EL (cell line): ENCODE measurements at regions not wholly inside any gene's neighbourhood (a gene's known extent, or its start where the extent isn't known, plus 50 kb on each side); places are given as distances from the start of the nearest gene placed in this dataset.
"Not testable (repeated sequence)": the region's sequence is repeated elsewhere in the genome, so short reads cannot be mapped to it uniquely, and the experiment has no call there.

ENCODE experiments used
- DNase-seq: peaks from one replicate; pipeline ENCODE4 v3.0.0-alpha.2; 2016

DNA sequence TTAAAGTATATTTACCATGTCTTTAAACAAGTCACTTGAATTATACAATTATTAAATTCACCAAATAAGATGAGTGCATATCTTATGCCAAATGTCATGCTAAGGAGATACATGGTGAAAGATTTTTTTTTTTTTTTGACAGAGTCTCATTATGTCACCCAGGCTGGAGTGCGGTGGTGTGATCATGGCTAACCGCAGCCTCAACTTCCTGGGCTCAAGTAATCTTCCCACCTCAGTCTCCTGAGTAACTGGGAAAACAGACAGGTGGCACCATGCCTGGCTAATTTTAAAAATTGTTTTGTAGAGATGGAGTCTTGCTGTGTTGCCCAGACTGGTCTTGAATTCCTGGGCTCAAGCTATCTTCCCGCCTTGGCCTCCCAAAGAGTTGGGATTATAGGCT is 149.0 kb upstream of the GOT2 start:
- no peak for DNase-seq

GRCh38 chr16:58882292-58882691 is 148.2 kb upstream of the GOT2 start:
- no peak for DNase-seq

DNA sequence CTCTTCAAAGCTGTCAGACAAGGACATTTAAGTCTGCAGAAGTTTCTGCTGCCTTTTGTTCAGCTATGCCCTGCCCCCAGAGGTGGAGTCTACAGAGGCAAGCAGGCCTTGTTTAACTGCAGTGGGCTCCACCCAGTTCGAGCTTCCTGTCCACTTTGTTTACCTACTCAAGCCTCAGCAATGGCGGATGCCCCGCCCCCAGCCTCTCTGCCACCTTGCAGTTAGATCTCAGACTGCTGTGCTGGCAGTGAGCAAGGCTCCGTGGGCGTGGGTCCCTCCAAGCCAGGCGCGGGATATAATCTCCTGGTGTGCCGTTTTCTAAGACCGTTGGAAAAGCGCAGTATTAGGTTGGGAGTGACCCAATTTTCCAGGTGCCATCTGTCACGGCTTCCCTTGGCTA is 144.5 kb upstream of the GOT2 start:
- not testable (repeated sequence) for DNase-seq

DNA sequence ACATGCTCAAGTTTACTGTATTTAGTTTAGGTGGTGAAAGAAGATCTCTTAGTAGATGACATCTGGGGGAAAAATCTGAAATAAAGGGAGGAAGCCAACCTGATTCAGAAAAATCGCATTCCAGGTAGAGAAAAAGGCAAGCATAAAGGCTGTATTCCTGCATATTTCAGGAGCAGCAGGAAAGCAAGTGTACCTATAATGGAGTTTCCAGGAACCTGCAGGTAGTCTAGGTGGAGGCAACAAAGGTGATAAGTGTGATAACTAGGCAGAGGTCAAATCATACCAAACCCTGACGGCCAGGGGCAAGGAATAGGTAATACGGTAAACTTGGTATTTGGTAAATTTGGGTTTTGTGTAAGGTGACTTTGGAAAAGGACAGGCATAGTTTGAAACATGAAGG is 132.8 kb upstream of the GOT2 start:
- DNase-seq, result no peak

GRCh38 chr16:58863761-58864160 is 129.6 kb upstream of the GOT2 start:
- DNase-seq, result no peak

- DNase-seq, result no peak
These were observed 128.9 kb upstream of the GOT2 start for GRCh38 chr16:58863042-58863441.

DNA sequence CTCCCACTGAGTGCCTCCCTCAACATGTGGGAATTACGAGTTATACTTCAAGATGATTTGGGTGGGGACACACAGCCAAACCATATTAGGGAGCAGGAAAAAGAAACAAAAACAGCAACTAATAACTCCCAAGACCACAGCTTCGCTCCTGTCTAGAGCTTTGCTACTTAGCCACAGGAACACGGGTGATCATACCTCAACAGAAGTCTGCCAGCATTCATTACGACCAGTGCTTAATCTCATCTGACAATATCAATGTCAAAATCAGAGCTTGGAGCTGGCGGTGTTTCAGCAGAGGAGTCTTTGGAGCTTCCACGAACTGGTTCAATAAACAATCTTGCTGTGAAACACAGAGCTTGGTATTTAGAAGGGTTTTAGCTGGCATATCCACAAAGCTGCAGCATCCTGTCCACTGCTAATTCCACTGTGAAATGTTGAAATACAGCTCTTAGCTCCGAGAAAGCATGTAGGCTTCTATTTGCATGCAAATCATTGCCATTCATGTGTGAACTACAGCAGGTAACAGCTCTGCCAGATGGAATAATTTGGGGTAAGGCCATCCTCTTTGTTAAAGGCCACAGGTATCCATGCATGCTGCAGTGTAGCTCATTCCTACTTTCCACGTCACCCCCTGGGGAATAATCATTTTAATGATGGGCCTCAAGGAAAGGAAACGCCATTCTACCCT is 128.4 kb upstream of the GOT2 start:
- peak; percentile 9 for DNase-seq

- no peak for DNase-seq
These were observed 126.0 kb upstream of the GOT2 start for GRCh38 chr16:58859958-58860669.

DNA sequence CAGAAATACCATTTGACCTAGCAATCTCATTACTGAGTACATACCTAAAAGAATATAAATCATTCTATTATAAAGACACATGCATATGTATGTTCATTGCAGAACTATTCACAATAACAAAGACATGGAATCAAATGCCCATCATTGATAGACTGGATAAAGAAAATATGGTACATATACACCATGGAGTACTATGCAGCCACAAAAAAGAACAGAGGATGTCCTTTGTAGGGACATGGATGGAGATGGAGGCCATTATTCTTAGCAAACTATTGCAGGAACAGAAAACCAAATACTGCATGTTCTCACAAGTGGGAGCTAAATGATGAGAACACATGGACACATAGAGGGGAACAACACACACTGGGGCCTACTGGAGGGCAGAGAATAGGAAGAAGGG is 124.5 kb upstream of the GOT2 start:
- DNase-seq, result not testable (repeated sequence)

GRCh38 chr16:58855291-58855863 is 121.3 kb upstream of the GOT2 start:
- DNase-seq, result no peak

DNA sequence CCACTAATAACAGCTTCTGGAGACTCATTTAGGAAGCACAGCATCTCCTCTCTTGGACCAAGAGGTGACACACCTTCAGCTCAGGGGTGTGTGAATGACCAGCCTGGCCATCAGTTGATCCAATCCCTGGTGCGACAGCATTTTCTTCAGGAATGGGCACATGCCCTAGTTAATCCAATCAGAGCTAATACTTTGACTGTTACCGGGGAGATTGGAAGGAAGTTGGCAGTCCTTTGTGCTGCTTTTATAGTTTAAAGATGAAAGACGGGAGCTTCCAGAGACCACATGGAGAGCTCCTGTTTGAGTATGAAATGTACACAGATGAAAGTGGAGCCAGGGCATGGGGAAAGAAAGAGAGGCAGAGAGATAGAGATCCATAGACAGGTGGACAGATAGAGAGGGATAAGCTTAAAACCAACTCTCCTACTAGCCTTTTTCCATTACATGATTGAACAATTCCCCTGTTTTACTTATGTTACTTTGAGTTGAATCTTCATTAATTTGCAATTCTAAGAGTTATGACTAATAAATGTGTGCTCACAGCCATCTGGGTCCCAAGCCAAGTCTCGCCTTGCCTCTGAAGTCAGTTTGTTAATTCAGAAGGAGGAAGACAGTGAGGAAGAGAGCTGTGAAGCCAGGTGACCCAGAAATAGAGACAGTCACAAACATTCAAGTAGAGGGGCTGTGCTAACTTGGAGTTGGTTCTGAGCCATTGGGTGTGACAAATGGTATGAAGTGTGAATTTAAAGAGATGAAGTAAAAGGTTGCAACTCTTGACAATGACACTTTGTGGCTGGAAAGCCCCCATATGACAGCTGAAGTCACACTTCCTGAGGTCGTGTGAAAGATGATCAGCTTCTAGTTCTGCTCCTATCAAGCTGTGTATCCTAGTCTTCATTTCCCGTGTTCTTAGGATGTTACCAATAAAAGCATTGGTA is 120.0 kb upstream of the GOT2 start:
- DNase-seq, result no peak

DNA sequence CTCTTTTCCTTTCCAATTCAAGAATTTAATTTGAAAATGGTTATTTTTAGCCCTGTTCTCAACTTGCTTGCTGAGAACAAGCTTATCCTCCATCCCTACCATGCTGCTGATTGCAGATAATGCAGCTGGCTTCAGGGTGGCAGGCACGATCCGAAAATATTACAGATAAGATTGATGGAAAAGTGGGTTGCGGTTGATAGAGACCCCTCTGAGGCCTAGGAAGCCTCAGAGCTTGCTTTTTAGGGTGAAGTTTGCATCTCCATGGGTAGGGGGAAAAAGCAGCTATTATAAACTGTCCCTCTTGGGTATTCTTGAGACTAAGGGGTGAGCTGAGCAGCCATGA is 116.5 kb upstream of the GOT2 start:
- DNase-seq, result no peak

DNA sequence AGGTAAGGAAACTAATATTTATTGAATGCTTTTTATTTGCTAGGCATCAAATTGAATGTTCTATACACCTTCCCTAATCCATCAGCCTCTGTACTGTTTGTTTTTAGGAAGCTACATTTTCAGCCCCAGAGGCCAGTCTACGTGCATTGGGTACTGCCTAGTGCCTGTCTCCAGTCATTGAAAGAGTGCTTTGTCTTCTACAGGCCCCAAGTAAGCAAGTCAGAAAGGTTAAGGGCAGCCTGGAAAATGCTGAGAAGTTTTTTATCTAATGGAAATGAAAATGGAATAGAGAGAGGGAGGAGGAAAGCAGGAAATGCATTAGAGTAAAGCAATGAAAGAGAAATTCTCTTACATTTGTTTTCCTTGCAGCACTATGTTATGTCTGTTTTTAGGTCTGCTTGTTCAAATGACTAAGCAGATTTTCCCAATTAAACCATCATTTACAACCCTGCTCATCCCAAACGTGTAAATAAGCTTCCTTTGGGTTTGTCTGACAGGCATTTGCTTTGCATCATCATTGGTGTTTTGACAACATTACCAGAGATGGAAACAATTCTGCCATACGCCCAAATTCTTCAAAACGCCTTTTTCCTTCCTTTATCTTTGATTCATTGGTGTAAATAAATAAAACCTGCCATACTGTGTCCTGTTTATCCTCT is 116.0 kb upstream of the GOT2 start:
- no peak for DNase-seq

DNA sequence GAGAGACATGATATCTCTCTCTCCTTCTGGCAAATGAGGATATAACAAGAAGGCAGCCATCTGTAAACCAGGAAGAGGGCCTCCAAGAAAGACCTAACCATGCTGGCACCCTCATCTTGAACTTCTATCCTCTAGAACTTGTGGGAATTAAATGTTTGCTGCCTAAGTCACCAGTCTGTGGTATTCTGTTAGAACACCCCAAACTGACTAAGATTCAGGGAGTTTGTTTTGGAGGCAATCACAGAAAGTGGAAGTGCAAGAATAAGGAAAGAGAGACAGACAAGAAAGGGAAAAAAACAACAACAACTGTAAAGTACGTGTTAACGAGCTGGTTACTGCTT is 114.5 kb upstream of the GOT2 start:
- no peak for DNase-seq

- DNase-seq, result no peak
These were observed 114.0 kb upstream of the GOT2 start for GRCh38 chr16:58847902-58848661.

- not testable (repeated sequence) for DNase-seq
These were observed 112.1 kb upstream of the GOT2 start for GRCh38 chr16:58846226-58846625.

- peak; percentile 46 for DNase-seq
These were observed 109.6 kb upstream of the GOT2 start for GRCh38 chr16:58843675-58844074.

- no peak for DNase-seq
These were observed 108.6 kb upstream of the GOT2 start for GRCh38 chr16:58842746-58843145.

DNA sequence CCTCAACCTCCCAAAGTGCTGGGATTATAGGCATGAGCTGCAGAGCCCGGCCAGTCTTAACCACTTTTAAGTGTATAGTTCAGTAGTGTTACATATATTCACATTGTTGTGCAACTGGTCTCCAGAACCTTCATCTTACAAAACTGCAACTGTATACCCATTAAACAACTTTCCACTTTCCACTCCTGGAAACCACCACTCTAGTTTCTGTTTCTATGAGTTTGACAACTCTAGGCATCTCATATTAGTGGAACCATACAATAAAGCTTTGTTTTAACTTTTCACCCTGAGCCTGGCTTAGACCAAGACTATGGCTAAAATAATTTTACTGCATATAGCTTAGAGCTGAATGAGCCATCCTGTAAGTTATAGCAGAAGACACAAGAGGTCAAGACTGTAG is 108.0 kb upstream of the GOT2 start:
- no peak for DNase-seq

- DNase-seq, result no peak
These were observed 103.8 kb upstream of the GOT2 start for GRCh38 chr16:58837950-58838349.

GRCh38 chr16:58836427-58836826 is 102.3 kb upstream of the GOT2 start:
- DNase-seq, result no peak

DNA sequence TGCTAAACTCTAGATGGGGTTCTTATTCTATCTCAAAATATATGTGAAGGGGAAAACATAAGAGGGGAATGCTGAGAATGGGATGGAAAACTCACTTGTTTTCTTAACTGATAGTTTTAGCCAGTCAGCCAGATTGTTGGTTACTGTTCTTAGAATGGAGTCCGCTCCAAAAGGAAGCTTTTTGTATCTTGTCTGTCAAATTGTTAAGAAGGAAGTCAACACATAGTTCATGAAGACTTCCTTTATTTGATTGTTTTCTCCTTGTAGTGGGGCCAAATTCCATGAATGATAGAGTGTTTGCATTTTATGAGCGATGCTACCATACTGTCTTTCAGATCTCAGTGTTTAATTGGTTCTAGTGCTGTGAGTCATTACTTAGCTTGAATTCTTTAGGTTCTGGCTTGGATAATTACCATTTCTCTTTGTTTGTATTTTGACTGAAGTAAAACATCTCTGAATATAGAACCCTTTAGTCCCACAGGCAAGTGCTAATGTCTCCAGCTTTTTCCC is 98.3 kb upstream of the GOT2 start:
- peak; percentile 20 for DNase-seq
